Astrocyte of the cerebellum (primary cell): ENCODE measurements at regions not wholly inside any gene's neighbourhood (a gene's known extent, or its start where the extent isn't known, plus 50 kb on each side); places are given as distances from the start of the nearest gene placed in this dataset.

Experiments used
- DNase-seq: peaks from one replicate; pipeline ENCODE4 v3.0.0-alpha.2; 2011; ENCODE audit warnings: low read depth
- H3K4me3 ChIP-seq: 2 replicates; pipeline ENCODE4 v1.5.1; 2011; ENCODE audit warnings: mild to moderate bottlenecking, low read depth, low read length, moderate library complexity
- CTCF ChIP-seq: IDR thresholded peaks from 2 replicates; pipeline ENCODE4 v1.5.1; 2012; ENCODE audit warnings: low read length, low read depth, moderate library complexity, mild to moderate bottlenecking; ENCODE audit errors: missing control alignments
- in situ Hi-C: cut with HindIII; loops from 2 replicates; pipeline ENCODE4 v1.10.0; 2017; ENCODE audit warnings: low sequenced_read_pairs

DNA sequence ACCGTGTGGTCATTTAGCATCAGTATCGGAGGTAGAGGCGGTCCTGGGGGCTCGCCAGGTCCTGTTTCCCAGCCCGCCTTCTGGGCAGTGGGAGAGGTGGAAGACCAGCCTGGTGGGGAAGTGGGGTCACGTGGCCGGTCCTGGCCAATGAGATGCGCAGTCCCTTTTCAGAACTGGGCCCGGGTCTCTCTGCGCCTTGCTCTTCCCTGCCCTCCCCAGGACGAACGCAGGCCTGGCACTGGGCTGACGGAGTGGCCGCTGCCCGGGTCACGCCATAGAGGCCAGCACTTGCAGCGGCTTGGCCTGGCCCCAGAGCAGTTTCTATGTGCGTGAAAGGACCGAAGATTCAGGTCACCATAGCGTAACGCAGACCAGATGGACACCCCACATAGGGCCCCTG lies 97.6 kb downstream of the OLFM1 start:
- H3K4me3 ChIP-seq: no peak overlapping the region
- no peak for DNase-seq
- no peak for TF ChIP-seq CTCF
- in situ Hi-C loops: no loop called here

DNA sequence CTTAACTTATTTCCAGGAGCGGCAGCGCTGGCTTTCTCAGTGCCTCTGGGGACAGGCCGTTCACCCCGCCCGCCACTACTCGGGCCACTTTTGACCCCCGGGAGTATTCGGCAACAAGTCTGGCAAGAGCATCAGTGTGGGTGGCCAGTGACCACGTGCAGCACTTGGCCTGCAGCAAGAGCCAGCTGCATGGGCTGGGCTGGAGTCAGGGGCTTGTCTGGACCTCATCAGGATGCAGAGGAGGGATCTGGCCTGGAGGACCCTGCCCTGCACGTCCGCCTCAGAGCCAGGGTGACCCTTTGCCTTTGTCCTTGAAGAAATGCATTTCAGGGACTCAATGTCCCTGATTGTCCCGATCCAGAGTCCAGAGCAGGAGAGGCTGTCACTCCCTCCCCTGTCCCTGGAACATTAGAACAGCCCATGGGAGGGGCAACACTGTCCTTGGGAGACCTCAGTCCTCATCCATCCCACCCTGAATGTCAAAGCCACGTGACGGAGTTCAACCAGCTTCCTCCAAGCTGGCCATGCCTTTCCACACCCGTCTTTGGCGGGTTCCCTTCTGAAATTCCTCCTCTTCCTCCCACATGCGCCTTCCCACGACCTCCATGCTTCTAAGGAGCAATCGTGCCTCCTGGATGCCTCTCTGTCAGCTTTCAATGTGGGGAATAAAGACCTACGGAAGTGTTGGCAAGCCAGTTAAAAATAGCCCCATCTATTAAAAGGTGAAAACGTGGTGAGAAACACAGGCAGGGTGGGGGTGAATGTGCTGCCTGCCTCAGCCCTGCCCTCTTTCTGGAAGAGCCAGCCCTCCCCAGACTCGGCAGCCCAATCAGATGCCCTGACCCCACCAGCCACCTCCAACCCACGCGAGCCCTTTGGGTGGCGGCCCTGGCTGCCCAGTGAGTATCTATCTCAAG lies 99.0 kb downstream of the OLFM1 start:
- no peak for TF ChIP-seq CTCF
- in situ Hi-C loops: no loop called here
- DNase-seq: no peak
- no peak overlapping the region for H3K4me3 ChIP-seq

DNA sequence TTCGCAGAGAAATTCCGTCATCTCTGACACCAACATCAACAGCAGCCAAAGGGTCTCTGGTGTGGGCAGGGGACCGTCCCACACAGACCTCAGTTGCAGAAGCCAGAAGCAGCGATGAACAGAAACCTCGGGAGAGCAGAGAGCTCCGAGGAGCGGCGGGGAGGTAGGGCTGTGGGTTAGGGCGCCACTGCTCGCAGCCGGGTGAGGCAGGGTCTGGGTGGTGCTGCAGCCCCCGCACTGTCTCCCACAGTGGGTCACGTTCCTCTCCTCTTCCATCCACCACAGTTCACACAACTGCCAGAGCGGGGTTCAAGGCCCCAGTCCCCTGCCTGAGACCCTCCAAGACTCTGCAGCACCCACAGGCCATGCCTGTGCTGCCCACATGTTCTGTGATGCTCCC lies 99.9 kb downstream of the OLFM1 start:
- TF ChIP-seq CTCF: no peak
- no peak overlapping the region for H3K4me3 ChIP-seq
- DNase-seq: no peak
- in situ Hi-C loops: no loop called here

- no peak overlapping the region for H3K4me3 ChIP-seq
- TF ChIP-seq CTCF: no peak
- DNase-seq: no peak
- in situ Hi-C loops: no loop called here
These were observed 101.2 kb downstream of the OLFM1 start for GRCh38 chr9:135188681-135189151.

- no peak overlapping the region for H3K4me3 ChIP-seq
- in situ Hi-C loops: no loop called here
- no peak for DNase-seq
- no peak for TF ChIP-seq CTCF
These were observed 102.0 kb downstream of the OLFM1 start for GRCh38 chr9:135189497-135189896.

DNA sequence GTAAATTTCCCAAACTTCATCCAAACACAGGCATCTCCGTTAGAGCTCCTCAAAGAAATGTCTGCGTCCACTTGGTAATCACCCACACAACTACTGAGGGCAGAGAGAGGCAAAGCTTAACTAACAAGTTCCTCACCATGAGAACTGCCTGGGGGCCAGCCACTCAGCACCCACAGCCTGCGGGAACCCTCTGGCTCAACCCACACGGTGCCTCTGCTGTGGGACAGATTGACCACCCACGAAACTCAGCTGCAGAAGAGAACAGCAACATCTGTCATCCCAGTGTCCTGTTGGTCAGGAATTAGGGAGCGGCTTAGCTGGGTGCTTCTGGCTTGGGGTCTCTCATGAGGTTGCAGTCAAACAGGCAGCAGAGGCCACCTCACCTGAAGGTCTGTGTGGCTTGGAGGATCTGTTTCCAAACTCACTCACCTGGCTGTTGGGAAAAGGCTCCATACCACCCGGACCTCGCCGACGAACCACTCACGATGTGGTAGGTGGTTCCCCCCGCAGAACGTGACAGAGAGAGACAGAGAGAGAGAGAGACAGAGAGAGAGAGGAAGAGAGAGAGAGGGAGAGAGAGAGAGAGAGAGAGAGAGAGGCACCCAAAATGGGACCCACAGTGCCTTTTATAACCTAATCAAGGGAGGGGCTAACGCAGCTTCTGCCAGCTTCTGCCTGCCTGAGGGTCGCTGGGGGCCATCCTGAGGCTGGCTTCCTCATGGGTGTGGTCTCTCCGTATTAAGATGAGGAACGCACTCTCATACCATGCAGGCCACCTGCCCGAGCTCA lies 103.5 kb downstream of the OLFM1 start:
- in situ Hi-C loops: no loop called here
- DNase-seq: no peak
- H3K4me3 ChIP-seq: no peak overlapping the region
- TF ChIP-seq CTCF: no peak
